SU-DHL-6 (cell line): ENCODE measurements at regions not wholly inside any gene's neighbourhood (a gene's known extent, or its start where the extent isn't known, plus 50 kb on each side); places are given as distances from the start of the nearest gene placed in this dataset.

Experiments
- CTCF ChIP-seq: fragments of 200-600 bp; sonication (generic); IDR thresholded peaks from one replicate; pipeline ENCODE4 v1.5.1; 2017; ENCODE audit warnings: antibody characterized with exemption, mild to moderate bottlenecking, low read length, moderate library complexity; ENCODE audit not compliant: insufficient read depth, poor library complexity, severe bottlenecking
- EZH2phosphoT487 ChIP-seq: fragments of 200-600 bp; sonication (generic), shearing (Covaris generic); conservative IDR thresholded peaks from 2 replicates; pipeline ENCODE4 v1.6.1; 2018; ENCODE audit warnings: mild to moderate bottlenecking, antibody characterized with exemption, low read length, moderate library complexity, mixed read lengths

- TF ChIP-seq CTCF (peak; percentile 24), EZH2phosphoT487 (no peak)
These were observed 1538.3 kb upstream of the SEL1L start for GRCh38 chr14:83071888-83072501.
